Hepatocyte (in vitro differentiated cells): ENCODE measurements at regions not wholly inside any gene's neighbourhood (a gene's known extent, or its start where the extent isn't known, plus 50 kb on each side); places are given as distances from the start of the nearest gene placed in this dataset.

Experiments
- DNase-seq: peaks from one replicate; pipeline ENCODE4 v3.0.0-alpha.2; 2016; ENCODE audit warnings: low spot score
- H2AFZ ChIP-seq: fragments of 200-600 bp; sonication (generic); 2 replicates; pipeline ENCODE4 v1.6.0; 2016; ENCODE audit warnings: antibody characterized with exemption, mild to moderate bottlenecking
- H3K27ac ChIP-seq: fragments of 200-600 bp; sonication (generic); 2 replicates; pipeline ENCODE4 v1.5.1; 2016; ENCODE audit warnings: mild to moderate bottlenecking
- H3K27me3 ChIP-seq: fragments of 200-600 bp; sonication (generic); 2 replicates; pipeline ENCODE4 v1.6.1; 2016
- H3K36me3 ChIP-seq: fragments of 200-600 bp; sonication (generic); replicated peaks from 2 replicates; pipeline ENCODE4 v1.5.1; 2016; ENCODE audit warnings: low read depth; ENCODE audit not compliant: insufficient read depth
- H3K4me1 ChIP-seq: fragments of 200-600 bp; sonication (generic); 2 replicates; pipeline ENCODE4 v1.5.1; 2016; ENCODE audit warnings: mild to moderate bottlenecking, moderate library complexity; ENCODE audit not compliant: insufficient read depth
- H3K4me2 ChIP-seq: fragments of 200-600 bp; sonication (generic); 2 replicates; pipeline ENCODE4 v1.6.0; 2016
- H3K4me3 ChIP-seq: fragments of 200-600 bp; sonication (generic); 2 replicates; pipeline ENCODE4 v1.5.1; 2016; ENCODE audit warnings: mild to moderate bottlenecking
- H3K79me2 ChIP-seq: fragments of 200-600 bp; sonication (generic); 2 replicates; pipeline ENCODE4 v1.6.0; 2017; ENCODE audit warnings: mild to moderate bottlenecking
- H3K9me2 ChIP-seq: fragments of 200-600 bp; sonication (generic); replicated peaks from 2 replicates; pipeline ENCODE4 v1.6.0; 2017; ENCODE audit warnings: mild to moderate bottlenecking; ENCODE audit not compliant: insufficient read depth
- H3K9me3 ChIP-seq: fragments of 200-600 bp; sonication (generic); 2 replicates; pipeline ENCODE4 v1.5.1; 2016; ENCODE audit warnings: low read depth, mild to moderate bottlenecking
- H4K20me1 ChIP-seq: fragments of 200-600 bp; sonication (generic); 2 replicates; pipeline ENCODE4 v1.6.0; 2016; ENCODE audit warnings: mild to moderate bottlenecking; ENCODE audit not compliant: insufficient read depth, poor library complexity, severe bottlenecking
- CTCF ChIP-seq: fragments of 200-600 bp; sonication (generic); IDR thresholded peaks from 2 replicates; pipeline ENCODE4 v1.5.1; 2016; ENCODE audit warnings: antibody characterized with exemption, mild to moderate bottlenecking; ENCODE audit not compliant: poor library complexity
- EZH2 ChIP-seq: fragments of 200-600 bp; sonication (generic); IDR thresholded peaks from 2 replicates; pipeline ENCODE4 v1.6.1; 2016; ENCODE audit warnings: antibody characterized with exemption, mild to moderate bottlenecking, borderline replicate concordance
- EZH2phosphoT487 ChIP-seq: fragments of 200-600 bp; sonication (generic); IDR thresholded peaks from one replicate; pipeline ENCODE4 v1.6.1; 2018; ENCODE audit warnings: antibody characterized with exemption, mild to moderate bottlenecking, low read depth, moderate library complexity; ENCODE audit not compliant: unreplicated experiment, severe bottlenecking
- WGBS: methylation state at CpG from one replicate; pipeline ENCODE4 v1.1.6; 2016; ENCODE audit warnings: low lambda C conversion rate; ENCODE audit errors: missing lambda C conversion rate; 5-methylcytosine and 5-hydroxymethylcytosine counted together

GRCh38 chr15:39130556-39131379 is 450.1 kb upstream of the THBS1 start:
- WGBS: 82% methylated on average over 3 of the region's 3 CpGs
- Histone ChIP-seq H3K9me3 (no peaks in the 10 kb centered on the region), H3K4me2 (no peak overlapping the region), H3K79me2 (no peaks in the 10 kb centered on the region), H3K27ac (no peak overlapping the region), H3K4me3 (no peak overlapping the region), H3K27me3 (no peaks in the 10 kb centered on the region), H2AFZ (no peak overlapping the region), H3K9me2 (no peaks in the 10 kb centered on the region), H3K4me1 (peaks cover 28% of the 10 kb centered on the region), H4K20me1 (no peaks in the 10 kb centered on the region), H3K36me3 (no peaks in the 10 kb centered on the region)
- DNase-seq: no peak
- TF ChIP-seq EZH2 (no peak), CTCF (no peak), EZH2phosphoT487 (no peak)

GRCh38 chr15:39131609-39132008 is 449.3 kb upstream of the THBS1 start:
- Histone ChIP-seq H3K27ac (no peak overlapping the region), H3K36me3 (no peaks in the 10 kb centered on the region), H3K9me2 (no peaks in the 10 kb centered on the region), H3K79me2 (no peaks in the 10 kb centered on the region), H3K4me1 (peaks cover 28% of the 10 kb centered on the region), H4K20me1 (no peaks in the 10 kb centered on the region), H3K4me3 (no peak overlapping the region), H3K9me3 (no peaks in the 10 kb centered on the region), H2AFZ (no peak overlapping the region), H3K27me3 (no peaks in the 10 kb centered on the region), H3K4me2 (no peak overlapping the region)
- no peak for DNase-seq
- TF ChIP-seq CTCF (no peak), EZH2 (no peak), EZH2phosphoT487 (no peak)
- WGBS: 87% methylated on average over 4 of the region's 4 CpGs

- no peak overlapping the region for H3K4me2 ChIP-seq
Measured at GRCh38 chr15:39132070-39132469, 448.8 kb upstream of the THBS1 start.

GRCh38 chr15:39132954-39133600 is 447.8 kb upstream of the THBS1 start:
- no peak overlapping the region for H3K27ac ChIP-seq
- no peaks in the 10 kb centered on the region for H3K79me2 ChIP-seq
- H3K9me3 ChIP-seq: no peaks in the 10 kb centered on the region
- H3K4me2 ChIP-seq: no peak overlapping the region
- no peaks in the 10 kb centered on the region for H4K20me1 ChIP-seq
- WGBS: 55% methylated on average over 2 of the region's 2 CpGs
- DNase-seq: peak; percentile 30
- peaks cover 15% of the 10 kb centered on the region for H3K4me1 ChIP-seq
- H3K9me2 ChIP-seq: no peaks in the 10 kb centered on the region
- TF ChIP-seq CTCF (no peak), EZH2phosphoT487 (no peak), EZH2 (no peak)
- no peak overlapping the region for H3K4me3 ChIP-seq
- H3K36me3 ChIP-seq: no peaks in the 10 kb centered on the region
- no peak overlapping the region for H2AFZ ChIP-seq
- no peaks in the 10 kb centered on the region for H3K27me3 ChIP-seq

More at GRCh38 chr15:39132070-39132469, 448.8 kb upstream of the THBS1 start:
- Histone ChIP-seq H3K9me2 (no peaks in the 10 kb centered on the region), H3K4me1 (peaks cover 25% of the 10 kb centered on the region), H3K4me3 (no peak overlapping the region), H4K20me1 (no peaks in the 10 kb centered on the region), H2AFZ (no peak overlapping the region), H3K9me3 (no peaks in the 10 kb centered on the region), H3K27me3 (no peaks in the 10 kb centered on the region), H3K36me3 (no peaks in the 10 kb centered on the region), H3K27ac (no peak overlapping the region), H3K79me2 (no peaks in the 10 kb centered on the region)
- no peak for DNase-seq
- WGBS: 91% methylated on average over 3 of the region's 3 CpGs
- no peak for TF ChIP-seq EZH2
